WTC11 (cell line): ENCODE measurements at regions not wholly inside any gene's neighbourhood (a gene's known extent, or its start where the extent isn't known, plus 50 kb on each side); places are given as distances from the start of the nearest gene placed in this dataset.

Source experiments
- ATAC-seq: fragments of 200-7000 bp; cut with Tn5 transposase; 2 replicates; pipeline ENCODE4 v1.10.0; 2021; ENCODE audit warnings: mild to moderate bottlenecking, moderate library complexity
- CTCF ChIA-PET: fragments of 300-600 bp; sonication (Branson Sonifier 250); formaldehyde crosslinking; loops from one replicate; lab custom pipeline; 2021; ENCODE audit warnings: antibody characterized with exemption; lab: Charles Lee
- POLR2A ChIA-PET: fragments of 350-600 bp; sonication (Branson Sonifier 250); formaldehyde crosslinking; loops from one replicate; lab custom pipeline; 2021; ENCODE audit warnings: antibody characterized with exemption; lab: Charles Lee
- DNase-seq: peaks from one replicate; pipeline ENCODE4 v3.0.0; 2021; ENCODE audit warnings: low spot score
- H3K27ac Mint-ChIP-seq: 2 replicates; pipeline ENCODE4 v1.8.0; 2021; ENCODE audit warnings: mixed read lengths
- H3K27me3 Mint-ChIP-seq: 2 replicates; pipeline ENCODE4 v1.8.0; 2021; ENCODE audit warnings: low read depth, mild to moderate bottlenecking, moderate library complexity, mixed read lengths
- H3K36me3 Mint-ChIP-seq: 2 replicates; pipeline ENCODE4 v1.8.0; 2021; ENCODE audit warnings: mixed read lengths
- H3K4me1 Mint-ChIP-seq: 2 replicates; pipeline ENCODE4 v1.8.0; 2022; ENCODE audit warnings: mixed read lengths
- H3K4me3 Mint-ChIP-seq: 2 replicates; pipeline ENCODE4 v1.8.0; 2021; ENCODE audit warnings: mild to moderate bottlenecking, moderate library complexity, mixed read lengths
- H3K9me3 Mint-ChIP-seq: 2 replicates; pipeline ENCODE4 v1.8.0; 2021; ENCODE audit warnings: mixed read lengths
- ATF2 ChIP-seq: sonication (generic); formaldehyde crosslinking; IDR thresholded peaks from 2 replicates; pipeline ENCODE4 v1.8.1; 2022; ENCODE audit warnings: low read depth, missing genetic modification reagents, borderline replicate concordance
- ELF4 ChIP-seq: sonication (generic); formaldehyde crosslinking; IDR thresholded peaks from 2 replicates; pipeline ENCODE4 v1.8.1; 2022; ENCODE audit warnings: low read depth, mild to moderate bottlenecking, moderate library complexity, missing genetic modification reagents
- ETV6 ChIP-seq: sonication (generic); formaldehyde crosslinking; IDR thresholded peaks from 2 replicates; pipeline ENCODE4 v1.8.1; 2022; ENCODE audit warnings: mild to moderate bottlenecking, missing genetic modification reagents
- FOXP1 ChIP-seq: sonication (generic); formaldehyde crosslinking; IDR thresholded peaks from 2 replicates; pipeline ENCODE4 v1.8.0; 2022; ENCODE audit warnings: missing genetic modification reagents, mild to moderate bottlenecking, moderate library complexity, borderline replicate concordance
- NFYB ChIP-seq: sonication (generic); formaldehyde crosslinking; conservative IDR thresholded peaks from 2 replicates; pipeline ENCODE4 v1.8.0; 2022; ENCODE audit warnings: low read depth, missing genetic modification reagents
- OVOL2 ChIP-seq: fragments of 250-450 bp; sonication (Bioruptor Pico); IDR thresholded peaks from 2 replicates; pipeline ENCODE4 v1.9.0; 2021; ENCODE audit warnings: mild to moderate bottlenecking, borderline replicate concordance
- TP53 ChIP-seq: sonication (generic); formaldehyde crosslinking; IDR thresholded peaks from 2 replicates; pipeline ENCODE4 v1.8.1; 2023; ENCODE audit warnings: mild to moderate bottlenecking, missing genetic modification reagents
- USF1 ChIP-seq: sonication (generic); formaldehyde crosslinking; IDR thresholded peaks from 2 replicates; pipeline ENCODE4 v1.8.0; 2022; ENCODE audit warnings: mild to moderate bottlenecking, missing genetic modification reagents
- USF2 ChIP-seq: sonication (generic); formaldehyde crosslinking; IDR thresholded peaks from 2 replicates; pipeline ENCODE4 v1.8.1; 2023; ENCODE audit warnings: mild to moderate bottlenecking, missing genetic modification reagents, moderate library complexity
- ZNF512 ChIP-seq: sonication (generic); formaldehyde crosslinking; IDR thresholded peaks from 2 replicates; pipeline ENCODE4 v1.8.1; 2022; ENCODE audit warnings: missing genetic modification reagents, borderline replicate concordance
- ZSCAN18 ChIP-seq: fragments of 250-450 bp; sonication (Bioruptor Pico); IDR thresholded peaks from 2 replicates; pipeline ENCODE4 v2.1.2; 2022; ENCODE audit warnings: mild to moderate bottlenecking, moderate library complexity
- TF ChIP-seq, protein P1 (sequence below): sonication (generic); formaldehyde crosslinking; IDR thresholded peaks from 2 replicates; pipeline ENCODE4 v1.8.0; 2022; ENCODE audit warnings: missing genetic modification reagents
- TF ChIP-seq, protein P2 (sequence below): sonication (generic); formaldehyde crosslinking; IDR thresholded peaks from 2 replicates; pipeline ENCODE4 v1.8.1; 2023; ENCODE audit warnings: mild to moderate bottlenecking, moderate library complexity, missing genetic modification reagents

- CTCF ChIA-PET = interaction anchor here (0.5 kb wide), 1 partner anchor 817 kb away, joined by 4 read pairs; no protein-coding TSS in a partner anchor
- TF ChIP-seq ZSCAN18 (CRISPR knock-in tag) (no peak), ZNF512 (no peak), OVOL2 (no peak), ETV6 (CRISPR knock-in tag) (no peak)
- DNase-seq (no peak), ATAC-seq (no peak)
- Mint-ChIP-seq H3K36me3 (no peaks in the 10 kb centered on the region), H3K4me1 (peaks cover 45% of the 10 kb centered on the region), H3K27me3 (no peaks in the 10 kb centered on the region; the same call in 1 of the 2 replicates), H3K9me3 (peaks cover 16% of the 10 kb centered on the region), H3K4me3 (no peak overlapping the region), H3K27ac (no peak overlapping the region)
- POLR2A ChIA-PET = no interaction called here
Observed at GRCh38 chr5:2295476-2295875, 412.8 kb upstream of the IRX4 start.

GRCh38 chr5:2293906-2294305 lies 411.2 kb upstream of the IRX4 start:
- peaks cover 41% of the 10 kb centered on the region for H3K4me1 Mint-ChIP-seq
- POLR2A ChIA-PET = no interaction called here
- no peak for TF ChIP-seq TP53
- TF ChIP-seq NFYB = no peak
- no peak for TF ChIP-seq USF2 (CRISPR knock-in tag)
- no peak for TF ChIP-seq ELF4 (CRISPR knock-in tag)
- TF ChIP-seq, protein P1, sequence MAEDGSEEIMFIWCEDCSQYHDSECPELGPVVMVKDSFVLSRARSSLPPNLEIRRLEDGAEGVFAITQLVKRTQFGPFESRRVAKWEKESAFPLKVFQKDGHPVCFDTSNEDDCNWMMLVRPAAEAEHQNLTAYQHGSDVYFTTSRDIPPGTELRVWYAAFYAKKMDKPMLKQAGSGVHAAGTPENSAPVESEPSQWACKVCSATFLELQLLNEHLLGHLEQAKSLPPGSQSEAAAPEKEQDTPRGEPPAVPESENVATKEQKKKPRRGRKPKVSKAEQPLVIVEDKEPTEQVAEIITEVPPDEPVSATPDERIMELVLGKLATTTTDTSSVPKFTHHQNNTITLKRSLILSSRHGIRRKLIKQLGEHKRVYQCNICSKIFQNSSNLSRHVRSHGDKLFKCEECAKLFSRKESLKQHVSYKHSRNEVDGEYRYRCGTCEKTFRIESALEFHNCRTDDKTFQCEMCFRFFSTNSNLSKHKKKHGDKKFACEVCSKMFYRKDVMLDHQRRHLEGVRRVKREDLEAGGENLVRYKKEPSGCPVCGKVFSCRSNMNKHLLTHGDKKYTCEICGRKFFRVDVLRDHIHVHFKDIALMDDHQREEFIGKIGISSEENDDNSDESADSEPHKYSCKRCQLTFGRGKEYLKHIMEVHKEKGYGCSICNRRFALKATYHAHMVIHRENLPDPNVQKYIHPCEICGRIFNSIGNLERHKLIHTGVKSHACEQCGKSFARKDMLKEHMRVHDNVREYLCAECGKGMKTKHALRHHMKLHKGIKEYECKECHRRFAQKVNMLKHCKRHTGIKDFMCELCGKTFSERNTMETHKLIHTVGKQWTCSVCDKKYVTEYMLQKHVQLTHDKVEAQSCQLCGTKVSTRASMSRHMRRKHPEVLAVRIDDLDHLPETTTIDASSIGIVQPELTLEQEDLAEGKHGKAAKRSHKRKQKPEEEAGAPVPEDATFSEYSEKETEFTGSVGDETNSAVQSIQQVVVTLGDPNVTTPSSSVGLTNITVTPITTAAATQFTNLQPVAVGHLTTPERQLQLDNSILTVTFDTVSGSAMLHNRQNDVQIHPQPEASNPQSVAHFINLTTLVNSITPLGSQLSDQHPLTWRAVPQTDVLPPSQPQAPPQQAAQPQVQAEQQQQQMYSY (CRISPR knock-in tag) = no peak
- TF ChIP-seq USF1 = no peak
- TF ChIP-seq, protein P2, sequence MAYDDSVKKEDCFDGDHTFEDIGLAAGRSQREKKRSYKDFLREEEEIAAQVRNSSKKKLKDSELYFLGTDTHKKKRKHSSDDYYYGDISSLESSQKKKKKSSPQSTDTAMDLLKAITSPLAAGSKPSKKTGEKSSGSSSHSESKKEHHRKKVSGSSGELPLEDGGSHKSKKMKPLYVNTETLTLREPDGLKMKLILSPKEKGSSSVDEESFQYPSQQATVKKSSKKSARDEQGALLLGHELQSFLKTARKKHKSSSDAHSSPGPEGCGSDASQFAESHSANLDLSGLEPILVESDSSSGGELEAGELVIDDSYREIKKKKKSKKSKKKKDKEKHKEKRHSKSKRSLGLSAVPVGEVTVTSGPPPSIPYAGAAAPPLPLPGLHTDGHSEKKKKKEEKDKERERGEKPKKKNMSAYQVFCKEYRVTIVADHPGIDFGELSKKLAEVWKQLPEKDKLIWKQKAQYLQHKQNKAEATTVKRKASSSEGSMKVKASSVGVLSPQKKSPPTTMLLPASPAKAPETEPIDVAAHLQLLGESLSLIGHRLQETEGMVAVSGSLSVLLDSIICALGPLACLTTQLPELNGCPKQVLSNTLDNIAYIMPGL = no peak
- TF ChIP-seq FOXP1 (CRISPR knock-in tag) = no peak
- TF ChIP-seq ATF2 (CRISPR knock-in tag) = no peak
- no peak overlapping the region for H3K4me3 Mint-ChIP-seq
- DNase-seq (no peak), ATAC-seq (no peak)
- H3K27me3 Mint-ChIP-seq = no peaks in the 10 kb centered on the region; the same call in 1 of the 2 replicates
- CTCF ChIA-PET = no interaction called here
- peaks cover 16% of the 10 kb centered on the region for H3K9me3 Mint-ChIP-seq
- no peaks in the 10 kb centered on the region for H3K36me3 Mint-ChIP-seq
- H3K27ac Mint-ChIP-seq = no peak overlapping the region
